ENCODE measurements at regions not wholly inside any gene's neighbourhood (a gene's known extent, or its start where the extent isn't known, plus 50 kb on each side); places are given as distances from the start of the nearest gene placed in this dataset.

GRCh38 chr4:126168484-126168883 lies 853.7 kb downstream of the FAT4 start:
- TF ChIP-seq, protein P1, sequence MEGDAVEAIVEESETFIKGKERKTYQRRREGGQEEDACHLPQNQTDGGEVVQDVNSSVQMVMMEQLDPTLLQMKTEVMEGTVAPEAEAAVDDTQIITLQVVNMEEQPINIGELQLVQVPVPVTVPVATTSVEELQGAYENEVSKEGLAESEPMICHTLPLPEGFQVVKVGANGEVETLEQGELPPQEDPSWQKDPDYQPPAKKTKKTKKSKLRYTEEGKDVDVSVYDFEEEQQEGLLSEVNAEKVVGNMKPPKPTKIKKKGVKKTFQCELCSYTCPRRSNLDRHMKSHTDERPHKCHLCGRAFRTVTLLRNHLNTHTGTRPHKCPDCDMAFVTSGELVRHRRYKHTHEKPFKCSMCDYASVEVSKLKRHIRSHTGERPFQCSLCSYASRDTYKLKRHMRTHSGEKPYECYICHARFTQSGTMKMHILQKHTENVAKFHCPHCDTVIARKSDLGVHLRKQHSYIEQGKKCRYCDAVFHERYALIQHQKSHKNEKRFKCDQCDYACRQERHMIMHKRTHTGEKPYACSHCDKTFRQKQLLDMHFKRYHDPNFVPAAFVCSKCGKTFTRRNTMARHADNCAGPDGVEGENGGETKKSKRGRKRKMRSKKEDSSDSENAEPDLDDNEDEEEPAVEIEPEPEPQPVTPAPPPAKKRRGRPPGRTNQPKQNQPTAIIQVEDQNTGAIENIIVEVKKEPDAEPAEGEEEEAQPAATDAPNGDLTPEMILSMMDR (IDR thresholded peaks at IDR 0.05 in 8 of 11, conservative IDR thresholded peaks at IDR 0.05 in 3 of 11), result no peak
- TF ChIP-seq POLR2AphosphoS5 (IDR thresholded peaks at IDR 0.05) (no peak), POLR2A (IDR thresholded peaks at IDR 0.05) (no peak)

Measured in spleen (tissue), 7 donors.